Neural cell (in vitro differentiated cells): ENCODE measurements at regions not wholly inside any gene's neighbourhood (a gene's known extent, or its start where the extent isn't known, plus 50 kb on each side); places are given as distances from the start of the nearest gene placed in this dataset.

Experiments used
- CTCF ChIP-seq: fragments of 450-650 bp; IDR thresholded peaks from 2 replicates; pipeline ENCODE4 v1.5.1; 2014; ENCODE audit warnings: antibody characterized with exemption, mild to moderate bottlenecking, moderate library complexity; ENCODE audit not compliant: poor library complexity, severe bottlenecking
- RAD21 ChIP-seq: fragments of 450-650 bp; conservative IDR thresholded peaks from 2 replicates; pipeline ENCODE4 v1.6.1; 2014; ENCODE audit warnings: antibody characterized with exemption, mild to moderate bottlenecking, moderate library complexity
- TAF1 ChIP-seq: IDR thresholded peaks from 2 replicates; pipeline ENCODE4 v1.6.1; 2012; ENCODE audit warnings: low read depth

GRCh38 chr1:101365186-101365585, 128.4 kb downstream of the S1PR1 start:
- no peak for TF ChIP-seq CTCF
- no peak for TF ChIP-seq RAD21
- TF ChIP-seq TAF1: no peak
